ENCODE measurements at regions not wholly inside any gene's neighbourhood (a gene's known extent, or its start where the extent isn't known, plus 50 kb on each side); places are given as distances from the start of the nearest gene placed in this dataset.
A peak's percentile ranks its signal among the peaks of the same experiment; 100 is the strongest.

GRCh38 chr20:57790176-57790575 lies 80.4 kb upstream of the PMEPA1 start:
- Histone ChIP-seq H3K4me1 (ENCODE audit: control insufficient read depth in 1 of 2, extremely low read depth in 1 of 2, insufficient read depth in 2 of 2, low read length in 2 of 2) (no peaks in the 10 kb centered on the region), H3K9me3 (no peaks in the 10 kb centered on the region), H3K27ac (ENCODE audit: low read length) (no peak overlapping the region), H3K27me3 (replicated peaks in 1 of 2; ENCODE audit: control insufficient read depth in 2 of 2, extremely low read depth in 1 of 2, insufficient read depth in 2 of 2, low read length in 1 of 2) (peaks cover 0 to 24% of the 10 kb centered on the region in 2 experiments), H3K36me3 (ENCODE audit: control insufficient read depth in 2 of 2, extremely low read depth in 1 of 2, insufficient read depth in 1 of 2, low read length in 1 of 2) (no peaks in the 10 kb centered on the region), H3K4me3 (ENCODE audit: control insufficient read depth in 1 of 2, extremely low read depth in 1 of 2, low read length in 1 of 2) (no peak overlapping the region)
- WGBS (ENCODE audit: insufficient coverage), result 87% methylated on average over 5 of the region's 8 CpGs
- ATAC-seq (replicated peaks in 1 of 4) (no peak), DNase-seq (no peak)
- Mint-ChIP-seq H3K27ac (no peak overlapping the region), H3K9me3 (no peaks in the 10 kb centered on the region), H3K4me1 (no peaks in the 10 kb centered on the region), H3K4me3 (no peak overlapping the region), H3K27me3 (no peaks in the 10 kb centered on the region), H3K36me3 (no peaks in the 10 kb centered on the region)
- CTCF ChIA-PET, result no interaction called here
- POLR2A ChIA-PET, result interaction anchor here in 1 of 2 donors (0.7 kb wide), 1 partner anchor 11 kb away, joined by 3 read pairs; no protein-coding TSS in a partner anchor

GRCh38 chr20:57788936-57789613 lies 79.3 kb upstream of the PMEPA1 start:
- no peaks in the 10 kb centered on the region for H3K9me3 ChIP-seq
- DNase-seq (no peak), ATAC-seq (replicated peaks in 1 of 4) (no peak)
- Mint-ChIP-seq H3K9me3 (no peaks in the 10 kb centered on the region), H3K27ac (no peak overlapping the region), H3K4me3 (no peak overlapping the region), H3K36me3 (no peaks in the 10 kb centered on the region), H3K27me3 (no peaks in the 10 kb centered on the region), H3K4me1 (no peaks in the 10 kb centered on the region)
- H3K27ac ChIP-seq (ENCODE audit: low read length), result no peak overlapping the region
- no peaks in the 10 kb centered on the region for H3K36me3 ChIP-seq (ENCODE audit: control insufficient read depth in 2 of 2, extremely low read depth in 1 of 2, insufficient read depth in 1 of 2, low read length in 1 of 2)
- no peak overlapping the region for H3K4me3 ChIP-seq (ENCODE audit: control insufficient read depth in 1 of 2, extremely low read depth in 1 of 2, low read length in 1 of 2)
- ChIA-PET POLR2A (no interaction called here), CTCF (no interaction called here)
- no peaks in the 10 kb centered on the region for H3K4me1 ChIP-seq (ENCODE audit: control insufficient read depth in 1 of 2, extremely low read depth in 1 of 2, insufficient read depth in 2 of 2, low read length in 2 of 2)
- H3K27me3 ChIP-seq (replicated peaks in 1 of 2; ENCODE audit: control insufficient read depth in 2 of 2, extremely low read depth in 1 of 2, insufficient read depth in 2 of 2, low read length in 1 of 2), result peaks cover 0 to 21% of the 10 kb centered on the region in 2 experiments
- WGBS (ENCODE audit: insufficient coverage), result 77% methylated on average over 14 of the region's 19 CpGs

GRCh38 chr20:57787990-57788781 lies 78.4 kb upstream of the PMEPA1 start:
- POLR2A ChIA-PET, result no interaction called here
- no peaks in the 10 kb centered on the region for H3K9me3 Mint-ChIP-seq
- H3K27ac Mint-ChIP-seq, result no peak overlapping the region

GRCh38 chr20:57787151-57787989 lies 77.6 kb upstream of the PMEPA1 start:
- 93% methylated on average over 3 of the region's 10 CpGs for WGBS (ENCODE audit: insufficient coverage)
- ATAC-seq (replicated peaks in 1 of 4) (no peak), DNase-seq (no peak)
- H3K4me3 Mint-ChIP-seq, result no peak overlapping the region
- H3K27ac ChIP-seq (ENCODE audit: low read length), result no peak overlapping the region
- no peaks in the 10 kb centered on the region for H3K36me3 ChIP-seq (ENCODE audit: control insufficient read depth in 2 of 2, extremely low read depth in 1 of 2, insufficient read depth in 1 of 2, low read length in 1 of 2)
- H3K9me3 Mint-ChIP-seq, result no peaks in the 10 kb centered on the region
- no peaks in the 10 kb centered on the region for H3K9me3 ChIP-seq
- H3K4me1 ChIP-seq (ENCODE audit: control insufficient read depth in 1 of 2, extremely low read depth in 1 of 2, insufficient read depth in 2 of 2, low read length in 2 of 2), result no peaks in the 10 kb centered on the region
- peaks cover 0 to 25% of the 10 kb centered on the region in 2 experiments for H3K27me3 ChIP-seq (replicated peaks in 1 of 2; ENCODE audit: control insufficient read depth in 2 of 2, extremely low read depth in 1 of 2, insufficient read depth in 2 of 2, low read length in 1 of 2)
- H3K4me1 Mint-ChIP-seq, result no peaks in the 10 kb centered on the region
- ChIA-PET POLR2A (no interaction called here), CTCF (no interaction called here)
- H3K4me3 ChIP-seq (ENCODE audit: control insufficient read depth in 1 of 2, extremely low read depth in 1 of 2, low read length in 1 of 2), result no peak overlapping the region
- H3K36me3 Mint-ChIP-seq, result no peaks in the 10 kb centered on the region
- peak overlapping the region in 1 of 2 donors; percentile 22 for H3K27ac Mint-ChIP-seq
- peaks cover 2 to 3% of the 10 kb centered on the region in 2 donors for H3K27me3 Mint-ChIP-seq

More at GRCh38 chr20:57787990-57788781, 78.4 kb upstream of the PMEPA1 start:
- CTCF ChIA-PET, result no interaction called here
- H3K36me3 ChIP-seq (ENCODE audit: control insufficient read depth in 2 of 2, extremely low read depth in 1 of 2, insufficient read depth in 1 of 2, low read length in 1 of 2), result no peaks in the 10 kb centered on the region
- H3K4me1 ChIP-seq (ENCODE audit: control insufficient read depth in 1 of 2, extremely low read depth in 1 of 2, insufficient read depth in 2 of 2, low read length in 2 of 2), result no peaks in the 10 kb centered on the region
- H3K27me3 ChIP-seq (replicated peaks in 1 of 2; ENCODE audit: control insufficient read depth in 2 of 2, extremely low read depth in 1 of 2, insufficient read depth in 2 of 2, low read length in 1 of 2), result peaks cover 0 to 20% of the 10 kb centered on the region in 2 experiments
- H3K36me3 Mint-ChIP-seq, result no peaks in the 10 kb centered on the region
- no peak overlapping the region for H3K27ac ChIP-seq (ENCODE audit: low read length)
- no peaks in the 10 kb centered on the region for H3K4me1 Mint-ChIP-seq
- H3K4me3 Mint-ChIP-seq, result no peak overlapping the region
- ATAC-seq (replicated peaks in 1 of 4), result no peak
- no peak overlapping the region for H3K4me3 ChIP-seq (ENCODE audit: control insufficient read depth in 1 of 2, extremely low read depth in 1 of 2, low read length in 1 of 2)
- DNase-seq, result no peak
- H3K9me3 ChIP-seq, result no peaks in the 10 kb centered on the region
- peaks cover 0 to 3% of the 10 kb centered on the region in 2 donors for H3K27me3 Mint-ChIP-seq
- WGBS (ENCODE audit: insufficient coverage), result 84% methylated on average over 13 of the region's 17 CpGs

GRCh38 chr20:57786304-57786932 lies 76.6 kb upstream of the PMEPA1 start:
- peaks cover 7% of the 10 kb centered on the region in 2 donors for H3K27me3 Mint-ChIP-seq
- WGBS (ENCODE audit: insufficient coverage), result 79% methylated on average over 13 of the region's 14 CpGs
- H3K36me3 ChIP-seq (ENCODE audit: control insufficient read depth in 2 of 2, extremely low read depth in 1 of 2, insufficient read depth in 1 of 2, low read length in 1 of 2), result no peaks in the 10 kb centered on the region
- POLR2A ChIA-PET, result no interaction called here
- no peaks in the 10 kb centered on the region for H3K9me3 ChIP-seq
- no peaks in the 10 kb centered on the region for H3K4me1 Mint-ChIP-seq
- CTCF ChIA-PET, result no interaction called here
- ATAC-seq (replicated peaks in 1 of 4) (no peak), DNase-seq (no peak)
- no peak overlapping the region for H3K4me3 Mint-ChIP-seq
- H3K27me3 ChIP-seq (replicated peaks in 1 of 2; ENCODE audit: control insufficient read depth in 2 of 2, extremely low read depth in 1 of 2, insufficient read depth in 2 of 2, low read length in 1 of 2), result peaks cover 0 to 25% of the 10 kb centered on the region in 2 experiments
- no peak overlapping the region for H3K27ac Mint-ChIP-seq
- no peak overlapping the region for H3K27ac ChIP-seq (ENCODE audit: low read length)
- no peaks in the 10 kb centered on the region for H3K9me3 Mint-ChIP-seq
- H3K4me1 ChIP-seq (ENCODE audit: control insufficient read depth in 1 of 2, extremely low read depth in 1 of 2, insufficient read depth in 2 of 2, low read length in 2 of 2), result no peaks in the 10 kb centered on the region
- no peak overlapping the region for H3K4me3 ChIP-seq (ENCODE audit: control insufficient read depth in 1 of 2, extremely low read depth in 1 of 2, low read length in 1 of 2)
- H3K36me3 Mint-ChIP-seq, result no peaks in the 10 kb centered on the region

GRCh38 chr20:57785720-57786119 lies 75.9 kb upstream of the PMEPA1 start:
- no peaks in the 10 kb centered on the region for H3K36me3 ChIP-seq (ENCODE audit: control insufficient read depth in 2 of 2, extremely low read depth in 1 of 2, insufficient read depth in 1 of 2, low read length in 1 of 2)
- Mint-ChIP-seq H3K9me3 (peaks cover 0 to 4% (median 0%) of the 10 kb centered on the region in 3 donors), H3K4me1 (no peaks in the 10 kb centered on the region), H3K27ac (no peak overlapping the region), H3K4me3 (no peak overlapping the region), H3K36me3 (no peaks in the 10 kb centered on the region), H3K27me3 (peaks cover 7 to 13% of the 10 kb centered on the region in 2 donors)
- no peak overlapping the region for H3K4me3 ChIP-seq (ENCODE audit: control insufficient read depth in 1 of 2, extremely low read depth in 1 of 2, low read length in 1 of 2)
- ATAC-seq (replicated peaks in 1 of 4) (no peak), DNase-seq (no peak)
- ChIA-PET CTCF (no interaction called here), POLR2A (no interaction called here)
- no peaks in the 10 kb centered on the region for H3K9me3 ChIP-seq
- WGBS (ENCODE audit: insufficient coverage), result 69% methylated on average over 1 of the region's 6 CpGs
- no peak overlapping the region for H3K27ac ChIP-seq (ENCODE audit: low read length)
- peaks cover 0 to 25% of the 10 kb centered on the region in 2 experiments for H3K27me3 ChIP-seq (replicated peaks in 1 of 2; ENCODE audit: control insufficient read depth in 2 of 2, extremely low read depth in 1 of 2, insufficient read depth in 2 of 2, low read length in 1 of 2)
- H3K4me1 ChIP-seq (ENCODE audit: control insufficient read depth in 1 of 2, extremely low read depth in 1 of 2, insufficient read depth in 2 of 2, low read length in 2 of 2), result no peaks in the 10 kb centered on the region

All from T-cell (primary cell).